Vagina (tissue), 2 donors: ENCODE measurements at regions not wholly inside any gene's neighbourhood (a gene's known extent, or its start where the extent isn't known, plus 50 kb on each side); places are given as distances from the start of the nearest gene placed in this dataset.
"Not testable (repeated sequence)": the region's sequence is repeated elsewhere in the genome, so short reads cannot be mapped to it uniquely, and the experiment has no call there.

ENCODE experiments used
- DNase-seq, 2 donors: peaks; one replicate each; pipeline ENCODE4 v3.0.0-alpha.2; 2017; ENCODE audit errors: extremely low spot score in 2 of 2
- H3K27ac ChIP-seq: fragments of 200-600 bp; sonication (generic); one replicate; pipeline ENCODE4 v1.5.1; 2019
- H3K27me3 ChIP-seq: fragments of 200-600 bp; sonication (generic); one replicate; pipeline ENCODE4 v1.5.1; 2019
- H3K36me3 ChIP-seq, 2 donors: fragments of 200-600 bp; sonication (generic); one replicate each; pipeline ENCODE4 v1.5.1; 2017 to 2019
- H3K4me1 ChIP-seq: fragments of 200-600 bp; sonication (generic); one replicate; pipeline ENCODE4 v1.5.1; 2019
- H3K4me3 ChIP-seq, 2 donors: fragments of 200-600 bp; sonication (generic); 1 replicate in 1 of 2; 2 replicates in 1 of 2; pipeline ENCODE4 v1.5.1; 2016 to 2019
- H3K9me3 ChIP-seq: fragments of 200-600 bp; sonication (generic); one replicate; pipeline ENCODE4 v1.5.1; 2019
- CTCF ChIP-seq, 3 experiments: fragments of 450-650 bp in 2 of 3; fragments of 200-600 bp in 1 of 3; sonication (generic) in 1 of 3; IDR thresholded peaks; one replicate each; pipeline ENCODE4 v1.5.1; 2017 to 2019; ENCODE audit warnings: antibody characterized with exemption in 3 of 3, mild to moderate bottlenecking in 2 of 3, moderate library complexity in 2 of 3
- POLR2A ChIP-seq, 2 donors: fragments of 450-650 bp; IDR thresholded peaks; one replicate each; pipeline ENCODE4 v1.6.1; 2017; ENCODE audit warnings: antibody characterized with exemption in 2 of 2, mild to moderate bottlenecking in 2 of 2, moderate library complexity in 2 of 2
- POLR2AphosphoS5 ChIP-seq, 2 donors: sonication (generic); formaldehyde crosslinking; IDR thresholded peaks; one replicate each; pipeline ENCODE4 v1.9.0; 2017; ENCODE audit warnings: antibody characterized with exemption in 2 of 2, mild to moderate bottlenecking in 2 of 2, low read depth in 1 of 2; ENCODE audit not compliant: insufficient read depth in 1 of 2
- intact Hi-C: fragments of 100-400 bp; cut with DNase I; formaldehyde crosslinking; loops from one replicate; pipeline ENCODE4 v1.15.1; 2023

GRCh38 chr3:88480822-88481221 lies 331.1 kb downstream of the C3orf38 start:
- Histone ChIP-seq H3K27ac (no peak overlapping the region), H3K4me1 (no peaks in the 10 kb centered on the region), H3K9me3 (no peaks in the 10 kb centered on the region), H3K4me3 (no peak overlapping the region), H3K36me3 (no peaks in the 10 kb centered on the region), H3K27me3 (no peaks in the 10 kb centered on the region)
- intact Hi-C loops, result no loop called here
- DNase-seq, result no peak
- no peak for TF ChIP-seq CTCF (IDR thresholded peaks at IDR 0.05)
- no peak for TF ChIP-seq POLR2AphosphoS5 (IDR thresholded peaks at IDR 0.05; ENCODE audit: insufficient read depth in 1 of 2, low read depth in 1 of 2)
- TF ChIP-seq POLR2A (IDR thresholded peaks at IDR 0.05), result no peak

GRCh38 chr3:88485001-88485400 lies 335.2 kb downstream of the C3orf38 start:
- Histone ChIP-seq H3K27ac (no peak overlapping the region), H3K4me1 (no peaks in the 10 kb centered on the region), H3K27me3 (no peaks in the 10 kb centered on the region), H3K4me3 (no peak overlapping the region), H3K36me3 (no peaks in the 10 kb centered on the region), H3K9me3 (no peaks in the 10 kb centered on the region)
- TF ChIP-seq CTCF (IDR thresholded peaks at IDR 0.05) (no peak), POLR2A (IDR thresholded peaks at IDR 0.05) (no peak), POLR2AphosphoS5 (IDR thresholded peaks at IDR 0.05; ENCODE audit: insufficient read depth in 1 of 2, low read depth in 1 of 2) (no peak)
- no peak for DNase-seq
- intact Hi-C loops, result no loop called here

GRCh38 chr3:88508818-88509217 lies 359.1 kb downstream of the C3orf38 start:
- intact Hi-C loops, H3K36me3 ChIP-seq, H3K4me1 ChIP-seq, H3K9me3 ChIP-seq, H3K27ac ChIP-seq, H3K4me3 ChIP-seq, DNase-seq, H3K27me3 ChIP-seq: not testable (repeated sequence)

- Histone ChIP-seq H3K27me3 (no peaks in the 10 kb centered on the region), H3K4me3 (no peak overlapping the region), H3K36me3 (no peaks in the 10 kb centered on the region), H3K4me1 (no peaks in the 10 kb centered on the region), H3K9me3 (no peaks in the 10 kb centered on the region), H3K27ac (no peak overlapping the region)
- no peak for TF ChIP-seq POLR2A (IDR thresholded peaks at IDR 0.05)
- TF ChIP-seq POLR2AphosphoS5 (IDR thresholded peaks at IDR 0.05; ENCODE audit: insufficient read depth in 1 of 2, low read depth in 1 of 2), result no peak
- TF ChIP-seq CTCF (IDR thresholded peaks at IDR 0.05), result no peak
- intact Hi-C loops, result no loop called here
- DNase-seq, result no peak
Observed at GRCh38 chr3:88509582-88509981, 359.8 kb downstream of the C3orf38 start.

GRCh38 chr3:88528494-88528893 lies 378.7 kb downstream of the C3orf38 start:
- DNase-seq, result no peak
- no peaks in the 10 kb centered on the region for H3K9me3 ChIP-seq
- no peak overlapping the region for H3K4me3 ChIP-seq
- H3K36me3 ChIP-seq, result no peaks in the 10 kb centered on the region
- H3K4me1 ChIP-seq, result no peaks in the 10 kb centered on the region
- H3K27me3 ChIP-seq, result no peaks in the 10 kb centered on the region
- intact Hi-C loops, result no loop called here
- H3K27ac ChIP-seq, result no peak overlapping the region
- TF ChIP-seq POLR2AphosphoS5 (IDR thresholded peaks at IDR 0.05; ENCODE audit: insufficient read depth in 1 of 2, low read depth in 1 of 2) (no peak), CTCF (IDR thresholded peaks at IDR 0.05) (no peak), POLR2A (IDR thresholded peaks at IDR 0.05) (no peak)

- no peak for TF ChIP-seq POLR2A (IDR thresholded peaks at IDR 0.05)
- TF ChIP-seq CTCF (IDR thresholded peaks at IDR 0.05), result no peak
- no peak for TF ChIP-seq POLR2AphosphoS5 (IDR thresholded peaks at IDR 0.05; ENCODE audit: insufficient read depth in 1 of 2, low read depth in 1 of 2)
- intact Hi-C loops, result no loop called here
- Histone ChIP-seq H3K36me3 (no peaks in the 10 kb centered on the region), H3K27me3 (no peaks in the 10 kb centered on the region), H3K9me3 (no peaks in the 10 kb centered on the region), H3K4me3 (no peak overlapping the region), H3K27ac (no peak overlapping the region), H3K4me1 (no peaks in the 10 kb centered on the region)
- no peak for DNase-seq
Observed at GRCh38 chr3:88534534-88534933, 384.8 kb downstream of the C3orf38 start.
